HG03469 (cell line): ENCODE measurements at regions not wholly inside any gene's neighbourhood (a gene's known extent, or its start where the extent isn't known, plus 50 kb on each side); places are given as distances from the start of the nearest gene placed in this dataset.
"Not testable (repeated sequence)": the region's sequence is repeated elsewhere in the genome, so short reads cannot be mapped to it uniquely, and the experiment has no call there.

ENCODE experiments used
- ATAC-seq: cut with Tn5 transposase; IDR thresholded peaks from one replicate; pipeline ENCODE4 v1.9.1; 2021; ENCODE audit warnings: mild to moderate bottlenecking, moderate library complexity, moderate number of reproducible peaks; ENCODE audit not compliant: unreplicated experiment

DNA sequence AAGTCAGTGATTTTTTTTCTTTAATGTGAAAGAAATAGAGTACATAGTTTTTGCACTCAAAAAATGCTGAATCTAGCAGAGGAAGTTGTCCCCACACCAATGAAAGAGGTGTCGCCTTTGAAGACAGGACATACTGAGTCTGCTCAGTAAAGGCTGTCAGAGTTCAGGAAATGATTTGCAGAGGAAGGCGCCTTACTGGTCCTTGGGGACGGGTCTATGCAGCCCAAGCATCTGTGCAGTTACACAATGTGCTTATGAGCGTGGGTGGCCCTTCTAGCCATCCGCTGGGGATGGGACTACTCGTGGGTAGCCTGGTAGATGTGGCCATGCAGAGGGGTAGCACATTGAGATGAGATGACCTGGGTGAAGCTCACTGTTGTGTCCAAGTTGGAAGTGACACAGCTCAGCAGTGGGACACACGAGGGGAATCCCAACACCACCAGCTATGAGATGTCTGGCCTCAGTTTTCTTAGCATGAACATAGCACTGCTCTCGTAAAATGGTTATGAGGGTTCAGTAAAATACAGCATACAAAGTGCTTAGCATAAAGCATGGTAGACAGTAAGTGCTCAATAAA lies 116.5 kb upstream of the RBPJ start:
- no peak for ATAC-seq

- ATAC-seq, result no peak
Observed at GRCh38 chr4:26204911-26205370, 115.9 kb upstream of the RBPJ start.

DNA sequence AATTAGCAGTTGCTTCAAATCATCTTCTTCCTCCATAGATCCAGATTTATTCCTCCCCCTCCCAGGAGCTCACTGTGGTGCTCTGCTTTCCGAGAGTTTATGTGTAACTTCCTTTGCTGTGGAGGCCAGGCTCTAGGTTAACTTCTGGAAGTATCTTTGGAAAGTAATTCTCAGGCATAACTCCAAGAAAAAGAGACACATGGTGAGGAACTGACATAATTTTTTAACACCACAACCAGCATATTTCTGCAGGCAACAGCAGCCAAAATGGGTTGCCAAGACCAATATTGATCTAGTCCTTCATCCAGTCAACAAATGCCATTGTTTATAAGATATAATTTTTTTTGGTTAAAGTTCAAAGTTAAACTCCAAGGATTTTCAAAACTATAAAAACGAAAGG lies 114.5 kb upstream of the RBPJ start:
- no peak for ATAC-seq

- no peak for ATAC-seq
Observed at GRCh38 chr4:26206999-26207398, 113.8 kb upstream of the RBPJ start.

GRCh38 chr4:26207631-26208030 lies 113.2 kb upstream of the RBPJ start:
- ATAC-seq, result no peak

DNA sequence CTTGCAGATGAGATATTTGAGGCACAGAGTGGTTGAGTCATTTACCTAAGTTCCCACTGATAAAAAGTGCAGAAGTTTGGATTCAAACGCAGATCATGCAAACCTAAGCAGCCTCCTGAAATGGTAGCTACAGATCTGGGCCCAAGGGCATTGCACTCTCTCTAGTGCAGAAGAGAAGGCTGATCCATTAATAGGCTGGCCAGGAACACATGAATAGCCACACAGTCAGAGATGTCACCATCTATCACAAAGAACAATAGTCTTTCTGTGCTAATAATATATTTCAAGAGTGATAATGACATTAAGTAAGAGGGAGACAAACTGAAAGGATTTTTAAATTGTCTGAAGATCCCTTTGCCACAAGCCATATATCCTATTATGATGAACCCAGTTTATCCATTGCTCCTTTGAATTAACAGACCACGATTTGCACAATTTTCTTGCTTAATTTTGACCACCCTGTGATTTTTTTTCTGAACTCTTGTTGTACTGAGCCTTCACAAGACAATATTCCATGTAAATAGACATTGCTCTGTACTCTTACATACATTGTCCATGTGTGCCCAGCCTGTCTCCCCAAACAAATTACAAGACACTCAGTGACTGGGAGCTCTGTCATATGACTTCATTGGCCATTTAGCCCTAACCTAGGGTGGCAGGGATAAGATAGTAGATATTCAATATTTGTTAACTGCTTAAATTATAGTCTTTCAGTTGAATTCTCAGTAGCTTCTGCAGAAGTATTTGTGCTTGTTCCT lies 112.4 kb upstream of the RBPJ start:
- no peak for ATAC-seq

- not testable (repeated sequence) for ATAC-seq
Observed at GRCh38 chr4:26209378-26209777, 111.4 kb upstream of the RBPJ start.

DNA sequence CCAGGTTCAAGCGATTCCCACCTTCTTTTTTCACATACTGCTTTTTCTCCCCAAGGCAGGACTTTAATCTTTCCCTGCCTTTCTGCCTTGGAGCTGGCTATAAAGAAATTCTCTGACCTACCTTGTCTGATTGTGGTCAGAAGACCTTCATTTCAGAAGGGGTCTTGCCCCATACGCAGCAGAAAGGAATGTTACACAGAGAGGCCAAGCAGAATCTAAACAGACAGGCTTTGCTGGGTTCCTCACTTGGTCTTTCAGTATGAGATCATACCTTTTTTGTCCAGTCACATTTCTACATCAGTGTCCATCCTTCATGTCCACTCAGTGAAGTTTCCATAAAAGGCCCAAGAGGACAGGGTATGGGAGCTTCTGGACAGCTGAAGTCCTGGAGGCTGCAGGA lies 108.3 kb upstream of the RBPJ start:
- no peak for ATAC-seq

DNA sequence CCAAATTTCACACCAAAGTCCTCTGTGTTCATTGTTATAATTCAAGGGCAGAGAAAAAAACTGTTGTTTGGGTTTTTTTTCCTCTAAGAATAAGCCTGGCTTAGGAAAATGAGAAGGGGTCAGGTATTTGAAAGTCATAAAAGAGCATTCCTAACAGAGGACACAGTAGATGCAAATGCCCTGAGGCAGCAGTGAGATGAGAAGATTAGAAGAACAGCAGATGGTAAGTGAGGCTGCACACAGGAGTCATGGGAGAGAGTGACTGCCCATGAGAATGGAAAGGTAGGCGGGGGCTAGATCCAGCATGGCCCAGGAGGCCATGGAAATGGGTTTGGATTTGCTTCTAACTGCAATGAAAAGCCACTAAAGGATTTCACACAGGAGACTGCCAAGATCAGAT lies 107.5 kb upstream of the RBPJ start:
- ATAC-seq, result no peak

GRCh38 chr4:26214994-26215393 lies 105.8 kb upstream of the RBPJ start:
- ATAC-seq, result no peak

- no peak for ATAC-seq
Observed at GRCh38 chr4:26215725-26216124, 105.1 kb upstream of the RBPJ start.

GRCh38 chr4:26217481-26217880 lies 103.3 kb upstream of the RBPJ start:
- no peak for ATAC-seq

DNA sequence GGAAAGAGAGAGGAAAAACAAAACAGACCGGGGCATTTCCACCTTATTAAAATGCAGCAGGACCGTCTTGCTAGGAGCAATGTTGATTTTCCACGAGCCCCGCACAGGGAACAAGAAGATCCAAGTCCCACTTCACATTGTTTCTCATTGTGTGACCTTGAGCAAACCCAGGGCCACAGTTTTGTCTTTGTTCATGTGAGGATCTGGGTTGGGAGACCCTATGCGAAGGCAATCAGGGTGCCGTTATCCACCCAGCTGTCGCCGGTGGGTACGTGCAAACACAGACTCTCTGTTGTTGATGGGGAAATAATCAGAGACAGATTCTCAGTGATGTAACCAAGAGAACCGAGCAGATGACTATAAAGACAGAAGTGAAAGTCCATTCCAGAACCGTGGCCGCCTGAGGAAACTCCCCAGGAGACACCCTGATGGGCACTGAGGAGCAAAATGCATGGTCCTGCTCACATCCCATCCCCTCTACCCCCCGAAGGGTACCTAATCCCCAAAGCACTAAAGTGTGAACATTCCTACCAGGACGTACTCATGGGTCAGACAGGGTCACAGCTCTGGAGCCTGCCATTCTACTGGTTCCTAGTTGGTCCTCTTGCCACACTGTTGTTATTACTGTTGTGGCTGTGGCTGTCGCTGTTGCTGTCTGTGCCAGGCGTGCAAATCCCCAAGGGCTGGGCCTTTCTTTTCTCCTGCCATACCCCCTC lies 102.7 kb upstream of the RBPJ start:
- peak; percentile 74 for ATAC-seq

- ATAC-seq, result peak; percentile 13
Observed at GRCh38 chr4:26218677-26219605, 101.9 kb upstream of the RBPJ start.

- ATAC-seq, result no peak
Observed at GRCh38 chr4:26220696-26221095, 100.1 kb upstream of the RBPJ start.

GRCh38 chr4:26223155-26223554 lies 97.7 kb upstream of the RBPJ start:
- ATAC-seq, result no peak

DNA sequence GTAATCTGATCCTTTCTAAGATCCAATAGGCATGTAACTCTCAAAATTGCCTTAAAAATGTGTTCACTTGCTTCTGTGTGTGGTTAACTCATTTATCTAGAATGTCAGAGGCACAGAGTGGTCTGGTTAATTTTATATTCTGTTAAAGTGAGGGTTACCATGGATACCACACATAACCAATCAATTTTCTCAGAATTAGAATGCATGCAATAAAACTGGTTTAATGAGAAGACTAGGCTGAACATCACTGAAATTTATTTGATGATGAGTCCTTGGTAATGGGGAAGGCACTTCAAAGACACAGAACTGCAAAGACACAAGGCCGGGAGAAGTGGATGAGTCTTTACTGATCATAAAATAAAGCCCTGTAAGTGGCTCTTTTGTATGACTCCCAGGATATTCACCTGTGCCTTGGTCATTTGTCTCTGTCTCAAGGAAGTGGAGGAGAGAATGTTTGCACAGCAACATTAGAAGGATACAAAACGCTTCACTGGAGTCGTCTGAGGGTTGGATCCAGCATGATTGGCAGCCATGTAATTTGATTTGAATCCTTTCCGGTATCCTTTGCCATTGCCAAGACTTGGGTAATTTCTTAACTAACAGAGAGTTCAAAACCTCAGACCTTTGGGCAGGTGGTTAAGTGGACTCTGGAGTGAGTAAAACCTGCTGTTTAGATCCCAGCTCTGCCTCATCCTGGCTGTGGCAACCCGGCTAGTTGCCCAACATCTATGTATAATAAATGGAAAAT lies 94.0 kb upstream of the RBPJ start:
- no peak for ATAC-seq

GRCh38 chr4:26227601-26228229 lies 93.1 kb upstream of the RBPJ start:
- no peak for ATAC-seq

GRCh38 chr4:26228883-26229282 lies 91.9 kb upstream of the RBPJ start:
- no peak for ATAC-seq

DNA sequence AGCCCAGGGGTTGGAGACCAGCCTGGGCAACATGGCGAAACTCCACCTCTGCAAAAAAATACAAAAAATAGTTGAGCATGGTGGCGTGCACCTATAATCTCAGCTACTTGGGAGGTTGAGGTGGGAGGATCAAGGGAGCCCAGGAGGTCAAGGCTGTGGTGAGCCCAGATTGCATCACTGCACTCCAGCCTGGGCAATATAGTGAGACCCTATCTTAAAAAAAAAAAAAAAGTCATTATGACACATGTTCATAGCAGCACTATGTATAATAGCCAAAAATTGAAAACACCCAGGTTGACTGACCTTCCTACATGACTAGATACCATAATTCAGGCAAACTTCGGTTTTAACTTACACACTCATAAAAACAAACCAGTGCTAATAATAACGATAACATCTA lies 90.8 kb upstream of the RBPJ start:
- ATAC-seq, result no peak
